Fibroblast of pulmonary artery (primary cell): ENCODE measurements at regions not wholly inside any gene's neighbourhood (a gene's known extent, or its start where the extent isn't known, plus 50 kb on each side); places are given as distances from the start of the nearest gene placed in this dataset.

ENCODE experiments used
- DNase-seq: peaks from one replicate; pipeline ENCODE4 v3.0.0-alpha.2; 2010; ENCODE audit warnings: low read depth
- H3K4me3 ChIP-seq: replicated peaks from 2 replicates; pipeline ENCODE4 v1.5.1; 2011; ENCODE audit warnings: low read depth, mild to moderate bottlenecking, control low read depth, low read length, moderate library complexity
- TF ChIP-seq, protein P1 (sequence below): IDR thresholded peaks from 2 replicates; pipeline ENCODE4 v1.5.1; 2011; ENCODE audit warnings: mild to moderate bottlenecking, control low read depth, low read length, inconsistent platforms; ENCODE audit errors: missing control alignments

DNA sequence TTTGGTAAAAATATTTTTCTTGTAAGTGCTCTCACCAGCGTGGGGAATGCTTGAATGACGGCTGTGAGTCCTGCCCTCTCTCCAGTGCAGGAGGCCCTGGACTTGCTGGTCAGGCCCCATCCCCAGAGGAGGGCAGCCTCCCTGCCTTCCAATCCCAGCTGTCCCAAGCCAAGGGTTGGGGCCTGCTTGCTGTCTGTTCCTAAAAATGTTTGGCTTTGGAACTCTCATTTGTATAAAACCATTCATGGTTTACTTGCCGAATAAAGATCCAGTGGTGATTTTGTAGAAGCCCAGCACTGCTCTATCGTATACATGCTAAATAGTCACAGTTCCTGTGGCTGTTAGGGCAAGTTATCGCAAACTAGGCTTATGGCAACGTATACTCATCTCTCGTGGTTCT is 121.7 kb downstream of the GLRX3 start:
- no peak for DNase-seq
- TF ChIP-seq, protein P1, sequence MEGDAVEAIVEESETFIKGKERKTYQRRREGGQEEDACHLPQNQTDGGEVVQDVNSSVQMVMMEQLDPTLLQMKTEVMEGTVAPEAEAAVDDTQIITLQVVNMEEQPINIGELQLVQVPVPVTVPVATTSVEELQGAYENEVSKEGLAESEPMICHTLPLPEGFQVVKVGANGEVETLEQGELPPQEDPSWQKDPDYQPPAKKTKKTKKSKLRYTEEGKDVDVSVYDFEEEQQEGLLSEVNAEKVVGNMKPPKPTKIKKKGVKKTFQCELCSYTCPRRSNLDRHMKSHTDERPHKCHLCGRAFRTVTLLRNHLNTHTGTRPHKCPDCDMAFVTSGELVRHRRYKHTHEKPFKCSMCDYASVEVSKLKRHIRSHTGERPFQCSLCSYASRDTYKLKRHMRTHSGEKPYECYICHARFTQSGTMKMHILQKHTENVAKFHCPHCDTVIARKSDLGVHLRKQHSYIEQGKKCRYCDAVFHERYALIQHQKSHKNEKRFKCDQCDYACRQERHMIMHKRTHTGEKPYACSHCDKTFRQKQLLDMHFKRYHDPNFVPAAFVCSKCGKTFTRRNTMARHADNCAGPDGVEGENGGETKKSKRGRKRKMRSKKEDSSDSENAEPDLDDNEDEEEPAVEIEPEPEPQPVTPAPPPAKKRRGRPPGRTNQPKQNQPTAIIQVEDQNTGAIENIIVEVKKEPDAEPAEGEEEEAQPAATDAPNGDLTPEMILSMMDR: no peak
- H3K4me3 ChIP-seq: no peak overlapping the region

DNA sequence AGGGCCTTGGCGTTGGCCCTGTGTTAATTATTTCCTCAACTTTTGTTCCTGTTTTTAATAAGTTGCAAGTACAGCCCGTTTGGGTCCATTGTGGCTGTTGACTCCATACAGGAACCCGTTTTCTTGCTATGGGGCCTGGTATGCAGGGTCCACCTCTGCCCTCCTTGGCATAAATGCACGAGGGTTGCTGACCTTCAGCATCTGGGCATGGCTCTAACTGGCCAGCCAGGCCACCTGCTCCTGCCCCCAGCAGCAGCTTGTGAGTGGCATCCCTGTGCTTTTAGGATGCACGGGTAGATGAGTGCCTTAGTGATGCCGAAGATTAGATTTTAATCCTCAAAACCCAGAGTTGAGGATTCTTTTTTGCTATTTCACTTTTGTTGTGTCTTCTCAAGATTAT is 123.2 kb downstream of the GLRX3 start:
- DNase-seq: no peak
- TF ChIP-seq, protein P1: no peak
- H3K4me3 ChIP-seq: no peak overlapping the region

DNA sequence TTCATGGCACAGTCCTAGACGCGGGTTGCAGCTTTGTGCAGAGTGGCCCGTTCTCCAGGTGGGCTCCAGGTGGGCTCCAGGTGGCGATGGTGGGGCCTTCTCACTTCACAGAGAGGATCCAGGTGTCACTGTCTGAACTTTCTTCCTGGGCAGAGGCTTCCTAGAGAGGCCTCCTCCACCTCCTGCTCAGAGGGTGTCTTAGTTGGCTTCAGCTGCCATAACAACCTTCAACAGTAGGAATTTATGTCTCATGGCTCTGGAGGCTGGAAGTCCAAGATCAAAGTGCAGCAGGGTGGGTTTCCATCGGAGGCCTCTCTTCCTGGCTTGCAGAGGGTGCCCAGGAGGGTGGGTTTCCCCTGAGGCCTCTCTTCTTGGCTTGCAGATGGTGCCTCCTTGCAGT is 125.1 kb downstream of the GLRX3 start:
- no peak for DNase-seq
- TF ChIP-seq, protein P1: no peak
- no peak overlapping the region for H3K4me3 ChIP-seq

DNA sequence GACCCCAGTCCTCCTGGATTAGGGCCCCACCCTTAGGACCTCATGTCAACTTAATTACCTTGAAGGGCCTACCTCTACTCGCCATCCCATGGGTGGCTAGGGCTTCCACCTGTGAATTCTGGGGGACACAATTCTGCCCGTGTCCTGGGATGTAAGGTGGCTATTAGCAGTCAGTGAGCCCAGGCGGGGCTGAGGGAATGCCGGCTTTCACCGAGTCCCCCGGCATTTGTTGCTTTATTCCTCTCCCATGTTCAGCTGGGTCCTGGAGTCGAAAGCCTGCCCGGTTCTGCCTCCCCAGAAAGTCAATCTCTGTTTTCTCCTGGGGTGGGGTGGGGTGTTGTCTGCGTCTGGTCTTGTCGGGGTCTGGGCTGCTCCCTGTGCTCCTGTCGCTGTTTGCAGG is 125.6 kb downstream of the GLRX3 start:
- H3K4me3 ChIP-seq: no peak overlapping the region
- no peak for DNase-seq
- TF ChIP-seq, protein P1: no peak

DNA sequence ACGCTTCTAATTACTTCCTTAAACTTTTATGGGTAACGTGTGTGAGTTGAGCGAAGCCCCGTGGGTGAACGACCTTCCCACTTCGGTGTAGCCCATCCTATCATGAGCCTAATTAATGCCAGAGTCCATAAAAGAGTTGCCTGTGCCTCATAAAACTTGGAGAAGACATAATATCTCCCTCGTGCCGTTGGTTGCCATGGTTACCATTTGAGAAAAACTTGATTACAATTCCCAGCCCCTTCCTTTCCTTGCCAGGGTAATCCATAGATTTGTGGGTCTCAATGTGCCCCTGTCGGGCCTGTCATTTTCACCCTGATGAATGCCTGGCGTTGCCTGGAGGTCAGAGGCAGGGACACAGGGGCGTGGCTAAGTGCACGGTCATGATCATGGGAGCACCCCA is 127.1 kb downstream of the GLRX3 start:
- DNase-seq: no peak
- TF ChIP-seq, protein P1: no peak

DNA sequence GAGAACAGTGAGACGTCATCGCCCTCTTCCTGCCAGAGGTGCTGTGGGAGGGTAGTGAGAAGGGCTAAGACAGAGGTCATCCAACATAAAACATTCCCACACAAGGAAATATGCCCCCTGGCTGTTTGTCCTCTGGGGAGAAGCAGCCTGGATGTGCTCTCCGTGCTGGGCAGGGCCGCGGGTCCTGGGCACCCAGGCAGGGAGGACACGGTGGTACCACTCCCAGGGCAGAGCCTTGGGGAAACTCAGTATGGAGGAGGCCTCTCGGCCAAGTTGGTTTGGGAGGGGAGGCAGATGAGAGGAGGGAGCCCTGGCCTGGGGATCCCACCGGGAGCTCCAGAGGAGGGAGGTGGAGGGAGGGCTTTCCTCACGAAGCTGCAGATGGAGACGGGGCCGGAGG is 129.4 kb downstream of the GLRX3 start:
- no peak overlapping the region for H3K4me3 ChIP-seq
- no peak for DNase-seq
- TF ChIP-seq, protein P1: no peak

More for the DNA sequence above, 127.1 kb downstream of the GLRX3 start:
- no peak overlapping the region for H3K4me3 ChIP-seq

DNA sequence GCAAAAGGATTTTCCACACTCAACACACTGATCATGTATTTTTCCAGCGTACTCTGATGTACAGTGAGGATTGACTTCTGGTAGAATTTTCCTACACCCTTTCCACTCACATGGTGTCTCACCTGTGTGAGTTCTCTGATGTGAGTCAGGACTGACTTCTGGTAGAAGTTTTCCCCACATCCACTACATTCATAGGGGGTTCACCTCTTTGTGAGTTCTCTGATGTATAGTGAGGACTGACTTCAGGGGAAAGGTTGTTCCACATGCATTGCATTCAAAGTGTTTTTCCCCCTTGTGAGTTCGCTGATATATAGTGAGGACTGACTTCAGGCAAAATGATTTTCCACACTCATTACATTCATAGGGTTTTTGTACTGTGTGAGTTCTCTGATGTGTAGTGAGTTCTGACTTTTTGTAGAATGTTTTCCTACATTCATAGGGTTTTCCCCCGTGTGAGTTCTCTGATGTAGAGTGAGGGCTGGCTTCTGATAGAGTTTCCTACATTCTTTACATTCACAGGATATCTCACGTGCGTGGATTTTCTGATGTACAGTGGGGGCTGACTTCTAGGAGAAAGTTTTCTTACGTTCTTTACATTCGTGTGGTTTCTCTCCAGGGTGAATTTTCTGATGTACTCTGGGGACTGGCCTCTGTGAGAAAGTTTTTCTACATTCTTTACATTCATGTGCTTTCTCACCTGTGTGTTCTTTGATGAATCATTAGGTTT is 146.5 kb downstream of the GLRX3 start:
- TF ChIP-seq, protein P1: no peak
- no peak overlapping the region for H3K4me3 ChIP-seq
- DNase-seq: no peak
